ENCODE measurements at regions not wholly inside any gene's neighbourhood (a gene's known extent, or its start where the extent isn't known, plus 50 kb on each side); places are given as distances from the start of the nearest gene placed in this dataset.

DNA sequence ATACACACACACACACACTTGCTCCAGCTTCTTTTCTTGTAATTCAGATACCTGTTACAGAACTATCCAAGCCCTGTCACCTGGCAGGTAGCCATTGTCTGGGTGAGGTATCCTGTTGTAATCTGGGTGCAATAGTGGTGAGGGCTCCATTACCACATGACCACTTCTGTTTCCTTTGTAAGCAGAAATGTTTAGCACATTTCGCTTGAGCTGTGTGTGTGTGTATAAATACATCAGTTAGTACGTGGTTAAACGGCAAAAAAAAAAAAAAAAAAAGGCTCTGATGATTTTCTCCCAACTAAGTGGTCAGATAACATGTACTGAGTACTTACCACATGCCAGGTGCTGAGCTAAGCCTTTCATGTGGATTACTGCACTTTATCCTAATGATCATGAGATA, 129.3 kb upstream of the SSTR1 start:
- H3K27ac ChIP-seq (ENCODE audit: low read depth, low read length): no peak overlapping the region
- H3K4me2 ChIP-seq (ENCODE audit: low read depth, low read length, poor library complexity, severe bottlenecking): no peak overlapping the region
- H3K4me3 ChIP-seq (ENCODE audit: insufficient read depth, low read length, poor library complexity, severe bottlenecking): no peak overlapping the region
- no peaks in the 10 kb centered on the region for H3K36me3 ChIP-seq (ENCODE audit: low read length)
- no peak overlapping the region for H3K9ac ChIP-seq (ENCODE audit: low read length)
- H2AFZ ChIP-seq (ENCODE audit: low read depth, low read length, severe bottlenecking): no peak overlapping the region
- H3K79me2 ChIP-seq (ENCODE audit: insufficient read depth, low read length): no peaks in the 10 kb centered on the region
- H3K9me3 ChIP-seq (ENCODE audit: insufficient read depth, low read length): no peaks in the 10 kb centered on the region
- H3F3A ChIP-seq (ENCODE audit: insufficient read depth): no peaks in the 10 kb centered on the region
- TF ChIP-seq, protein P1, sequence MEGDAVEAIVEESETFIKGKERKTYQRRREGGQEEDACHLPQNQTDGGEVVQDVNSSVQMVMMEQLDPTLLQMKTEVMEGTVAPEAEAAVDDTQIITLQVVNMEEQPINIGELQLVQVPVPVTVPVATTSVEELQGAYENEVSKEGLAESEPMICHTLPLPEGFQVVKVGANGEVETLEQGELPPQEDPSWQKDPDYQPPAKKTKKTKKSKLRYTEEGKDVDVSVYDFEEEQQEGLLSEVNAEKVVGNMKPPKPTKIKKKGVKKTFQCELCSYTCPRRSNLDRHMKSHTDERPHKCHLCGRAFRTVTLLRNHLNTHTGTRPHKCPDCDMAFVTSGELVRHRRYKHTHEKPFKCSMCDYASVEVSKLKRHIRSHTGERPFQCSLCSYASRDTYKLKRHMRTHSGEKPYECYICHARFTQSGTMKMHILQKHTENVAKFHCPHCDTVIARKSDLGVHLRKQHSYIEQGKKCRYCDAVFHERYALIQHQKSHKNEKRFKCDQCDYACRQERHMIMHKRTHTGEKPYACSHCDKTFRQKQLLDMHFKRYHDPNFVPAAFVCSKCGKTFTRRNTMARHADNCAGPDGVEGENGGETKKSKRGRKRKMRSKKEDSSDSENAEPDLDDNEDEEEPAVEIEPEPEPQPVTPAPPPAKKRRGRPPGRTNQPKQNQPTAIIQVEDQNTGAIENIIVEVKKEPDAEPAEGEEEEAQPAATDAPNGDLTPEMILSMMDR (IDR thresholded peaks at IDR 0.05; ENCODE audit: insufficient read depth, low read length, poor library complexity, severe bottlenecking): no peak
- TF ChIP-seq EZH2phosphoT487 (conservative IDR thresholded peaks at IDR 0.05; ENCODE audit: low read length): no peak
- H4K20me1 ChIP-seq (ENCODE audit: low read depth, low read length): no peaks in the 10 kb centered on the region
- H3K27me3 ChIP-seq (ENCODE audit: low read length): no peaks in the 10 kb centered on the region
- 0 out of 2 replicates have a peak, but pooled peaks cover 4% of the 10 kb centered on the region for H3K9me2 ChIP-seq (replicated peaks; ENCODE audit: insufficient read depth, low read length)

DNA sequence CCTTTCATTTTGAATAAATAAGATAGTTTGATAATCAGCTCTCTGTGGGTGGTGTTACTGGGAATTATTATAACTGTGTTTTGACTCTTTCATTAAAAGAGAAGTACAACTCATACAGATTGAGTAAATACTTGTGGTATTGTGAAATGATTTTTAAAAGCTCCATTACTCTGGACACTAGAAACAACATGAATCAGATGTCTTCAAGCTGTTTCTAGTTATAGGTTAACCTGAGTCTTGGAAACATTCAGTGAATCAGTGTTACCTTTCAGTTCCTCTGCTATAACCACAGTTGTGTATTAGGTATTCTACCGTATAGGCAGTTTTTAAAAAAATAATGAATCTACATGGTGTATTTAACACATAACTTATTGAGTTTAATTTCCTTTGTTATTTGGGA, 128.4 kb upstream of the SSTR1 start:
- Histone ChIP-seq H3K9ac (ENCODE audit: low read length) (no peak overlapping the region), H3K4me2 (ENCODE audit: low read depth, low read length, poor library complexity, severe bottlenecking) (no peak overlapping the region), H3F3A (ENCODE audit: insufficient read depth) (no peaks in the 10 kb centered on the region), H3K79me2 (ENCODE audit: insufficient read depth, low read length) (no peaks in the 10 kb centered on the region), H3K9me3 (ENCODE audit: insufficient read depth, low read length) (no peaks in the 10 kb centered on the region), H3K27ac (ENCODE audit: low read depth, low read length) (no peak overlapping the region), H3K9me2 (replicated peaks; ENCODE audit: insufficient read depth, low read length) (0 out of 2 replicates have a peak, but pooled peaks cover 2% of the 10 kb centered on the region), H2AFZ (ENCODE audit: low read depth, low read length, severe bottlenecking) (no peak overlapping the region), H3K4me3 (ENCODE audit: insufficient read depth, low read length, poor library complexity, severe bottlenecking) (no peak overlapping the region), H3K36me3 (ENCODE audit: low read length) (no peaks in the 10 kb centered on the region), H3K27me3 (ENCODE audit: low read length) (no peaks in the 10 kb centered on the region), H4K20me1 (ENCODE audit: low read depth, low read length) (no peaks in the 10 kb centered on the region)
- no peak for TF ChIP-seq EZH2phosphoT487 (conservative IDR thresholded peaks at IDR 0.05; ENCODE audit: low read length)
- TF ChIP-seq, protein P1 (IDR thresholded peaks at IDR 0.05; ENCODE audit: insufficient read depth, low read length, poor library complexity, severe bottlenecking): no peak

DNA sequence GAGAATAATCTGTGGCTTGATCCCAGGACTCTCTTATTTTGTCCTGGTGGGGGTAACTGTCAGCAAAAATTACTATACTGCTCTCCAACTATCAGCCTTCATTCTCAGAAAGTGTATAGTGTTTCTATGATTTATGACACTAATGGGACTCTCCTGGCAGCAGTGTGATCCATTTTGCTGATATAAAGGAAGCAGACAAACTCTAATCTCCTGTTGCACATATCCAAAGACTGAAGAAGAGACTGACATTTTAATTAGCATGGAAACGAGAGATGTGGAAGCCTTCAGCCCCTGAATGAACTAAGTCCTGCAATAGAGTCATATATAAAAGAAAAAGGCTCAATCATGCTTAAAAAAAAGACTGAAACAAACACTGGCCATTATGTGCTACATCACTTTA, 127.8 kb upstream of the SSTR1 start:
- no peaks in the 10 kb centered on the region for H3K36me3 ChIP-seq (ENCODE audit: low read length)
- H3K9ac ChIP-seq (ENCODE audit: low read length): no peak overlapping the region
- H3K9me3 ChIP-seq (ENCODE audit: insufficient read depth, low read length): no peaks in the 10 kb centered on the region
- no peaks in the 10 kb centered on the region for H3K79me2 ChIP-seq (ENCODE audit: insufficient read depth, low read length)
- no peaks in the 10 kb centered on the region for H4K20me1 ChIP-seq (ENCODE audit: low read depth, low read length)
- H3K9me2 ChIP-seq (replicated peaks; ENCODE audit: insufficient read depth, low read length): no peaks in the 10 kb centered on the region
- H3K27ac ChIP-seq (ENCODE audit: low read depth, low read length): no peak overlapping the region
- no peak overlapping the region for H3K4me2 ChIP-seq (ENCODE audit: low read depth, low read length, poor library complexity, severe bottlenecking)
- no peaks in the 10 kb centered on the region for H3F3A ChIP-seq (ENCODE audit: insufficient read depth)
- no peak for TF ChIP-seq EZH2phosphoT487 (conservative IDR thresholded peaks at IDR 0.05; ENCODE audit: low read length)
- TF ChIP-seq, protein P1 (IDR thresholded peaks at IDR 0.05; ENCODE audit: insufficient read depth, low read length, poor library complexity, severe bottlenecking): no peak
- no peak overlapping the region for H3K4me3 ChIP-seq (ENCODE audit: insufficient read depth, low read length, poor library complexity, severe bottlenecking)
- H3K27me3 ChIP-seq (ENCODE audit: low read length): no peaks in the 10 kb centered on the region
- no peak overlapping the region for H2AFZ ChIP-seq (ENCODE audit: low read depth, low read length, severe bottlenecking)
